SU-DHL-6 (cell line): ENCODE measurements at regions not wholly inside any gene's neighbourhood (a gene's known extent, or its start where the extent isn't known, plus 50 kb on each side); places are given as distances from the start of the nearest gene placed in this dataset.

Experiments
- EZH2phosphoT487 ChIP-seq: fragments of 200-600 bp; sonication (generic), shearing (Covaris generic); conservative IDR thresholded peaks from 2 replicates; pipeline ENCODE4 v1.6.1; 2018; ENCODE audit warnings: mild to moderate bottlenecking, antibody characterized with exemption, low read length, moderate library complexity, mixed read lengths
- TF ChIP-seq, protein P1 (sequence below): fragments of 200-600 bp; sonication (generic); IDR thresholded peaks from one replicate; pipeline ENCODE4 v1.5.1; 2017; ENCODE audit warnings: antibody characterized with exemption, mild to moderate bottlenecking, low read length, moderate library complexity; ENCODE audit not compliant: insufficient read depth, poor library complexity, severe bottlenecking

DNA sequence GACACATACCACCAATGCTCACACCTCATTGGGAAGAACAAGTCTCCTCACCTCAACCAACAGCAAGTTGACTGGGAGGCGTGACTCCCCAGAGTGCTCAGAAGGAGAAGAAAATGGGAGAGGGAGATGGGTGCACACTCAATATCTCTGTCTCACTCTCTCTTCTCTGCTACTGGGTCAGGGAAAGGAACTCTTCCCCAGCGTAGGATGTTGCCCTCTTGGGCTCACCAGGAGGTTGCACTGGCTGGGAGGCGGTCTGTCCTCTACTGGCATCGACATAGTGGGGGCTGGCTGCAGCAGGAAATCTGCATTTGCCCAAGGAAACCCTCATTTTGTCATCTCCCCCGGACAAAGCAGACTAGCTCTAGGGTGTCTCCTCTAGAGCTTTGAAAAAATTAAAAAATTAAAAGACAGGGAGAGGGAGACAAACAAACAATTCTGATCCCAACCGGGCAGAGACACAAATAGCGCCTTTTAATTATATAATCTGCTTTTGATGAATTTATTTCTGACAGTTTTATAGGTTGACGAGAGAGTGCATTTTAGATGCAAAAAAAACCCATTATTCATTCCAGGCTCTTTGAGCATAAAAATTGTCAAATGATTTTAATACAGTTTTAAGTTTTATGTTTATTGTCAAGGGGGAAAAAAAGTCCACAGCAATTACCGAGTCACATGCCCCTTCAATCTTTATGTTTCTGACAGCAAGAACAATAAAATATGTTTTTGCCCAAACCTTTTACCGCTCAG lies 179.3 kb upstream of the MVB12B start:
- TF ChIP-seq EZH2phosphoT487, result no peak
- TF ChIP-seq, protein P1, sequence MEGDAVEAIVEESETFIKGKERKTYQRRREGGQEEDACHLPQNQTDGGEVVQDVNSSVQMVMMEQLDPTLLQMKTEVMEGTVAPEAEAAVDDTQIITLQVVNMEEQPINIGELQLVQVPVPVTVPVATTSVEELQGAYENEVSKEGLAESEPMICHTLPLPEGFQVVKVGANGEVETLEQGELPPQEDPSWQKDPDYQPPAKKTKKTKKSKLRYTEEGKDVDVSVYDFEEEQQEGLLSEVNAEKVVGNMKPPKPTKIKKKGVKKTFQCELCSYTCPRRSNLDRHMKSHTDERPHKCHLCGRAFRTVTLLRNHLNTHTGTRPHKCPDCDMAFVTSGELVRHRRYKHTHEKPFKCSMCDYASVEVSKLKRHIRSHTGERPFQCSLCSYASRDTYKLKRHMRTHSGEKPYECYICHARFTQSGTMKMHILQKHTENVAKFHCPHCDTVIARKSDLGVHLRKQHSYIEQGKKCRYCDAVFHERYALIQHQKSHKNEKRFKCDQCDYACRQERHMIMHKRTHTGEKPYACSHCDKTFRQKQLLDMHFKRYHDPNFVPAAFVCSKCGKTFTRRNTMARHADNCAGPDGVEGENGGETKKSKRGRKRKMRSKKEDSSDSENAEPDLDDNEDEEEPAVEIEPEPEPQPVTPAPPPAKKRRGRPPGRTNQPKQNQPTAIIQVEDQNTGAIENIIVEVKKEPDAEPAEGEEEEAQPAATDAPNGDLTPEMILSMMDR, result no peak
